SK-N-SH (cell line): ENCODE measurements at regions not wholly inside any gene's neighbourhood (a gene's known extent, or its start where the extent isn't known, plus 50 kb on each side); places are given as distances from the start of the nearest gene placed in this dataset.
A peak's percentile ranks its signal among the peaks of the same experiment; 100 is the strongest.

Source experiments
- CTCF ChIP-seq: fragments of 200-600 bp; sonication (generic); IDR thresholded peaks from 2 replicates; pipeline ENCODE4 v1.6.1; 2017; ENCODE audit warnings: antibody characterized with exemption, mild to moderate bottlenecking, moderate library complexity
- FOXM1 ChIP-seq: IDR thresholded peaks from 2 replicates; pipeline ENCODE4 v1.4.0; 2012; ENCODE audit warnings: low read depth, mild to moderate bottlenecking
- JUND ChIP-seq: IDR thresholded peaks from 2 replicates; pipeline ENCODE4 v1.4.0; 2012
- NRF1 ChIP-seq: IDR thresholded peaks from 2 replicates; pipeline ENCODE4 v1.6.1; 2012; ENCODE audit warnings: low read depth, mild to moderate bottlenecking, low read length
- POLR2AphosphoS5 ChIP-seq: IDR thresholded peaks from 2 replicates; pipeline ENCODE4 v1.6.1; 2012; ENCODE audit warnings: low read depth, low read length
- RAD21 ChIP-seq: IDR thresholded peaks from 2 replicates; pipeline ENCODE4 v1.6.1; 2012; ENCODE audit warnings: mild to moderate bottlenecking, low read length
- REST ChIP-seq: IDR thresholded peaks from 2 replicates; pipeline ENCODE4 v1.6.1; 2012; ENCODE audit warnings: mild to moderate bottlenecking, low read depth, low read length, moderate library complexity
- TF ChIP-seq, protein P1 (sequence below): IDR thresholded peaks from 2 replicates; pipeline ENCODE4 v1.4.0; 2012; ENCODE audit warnings: low read depth

DNA sequence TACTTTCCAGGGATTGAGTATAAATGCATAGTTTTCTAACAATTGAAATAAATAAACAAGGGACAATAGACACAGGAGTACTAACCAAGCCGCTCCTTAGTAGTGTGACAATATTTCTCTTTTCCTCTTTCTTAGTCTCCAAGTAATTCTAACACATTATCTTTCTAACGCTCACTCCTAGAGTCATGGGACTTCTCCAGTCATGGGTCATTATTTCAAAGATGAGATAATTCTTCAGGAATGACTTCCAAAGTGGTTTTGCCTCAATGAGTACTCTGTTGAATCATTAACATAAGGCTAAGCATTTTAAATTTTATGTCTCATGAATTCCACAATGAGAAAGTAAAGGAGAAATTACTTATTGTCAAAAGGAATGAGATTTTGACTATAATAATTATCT, 605.8 kb upstream of the ADAMTS5 start:
- TF ChIP-seq JUND (peak; percentile 65), CTCF (no peak), POLR2AphosphoS5 (no peak), REST (no peak), FOXM1 (0 out of 2 replicates have a peak, but pooled peaks have one; percentile 36), RAD21 (no peak), NRF1 (no peak)
- TF ChIP-seq, protein P1, sequence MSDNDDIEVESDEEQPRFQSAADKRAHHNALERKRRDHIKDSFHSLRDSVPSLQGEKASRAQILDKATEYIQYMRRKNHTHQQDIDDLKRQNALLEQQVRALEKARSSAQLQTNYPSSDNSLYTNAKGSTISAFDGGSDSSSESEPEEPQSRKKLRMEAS, result no peak
